GM19025 (cell line): ENCODE measurements at regions not wholly inside any gene's neighbourhood (a gene's known extent, or its start where the extent isn't known, plus 50 kb on each side); places are given as distances from the start of the nearest gene placed in this dataset.
"Not testable (repeated sequence)": the region's sequence is repeated elsewhere in the genome, so short reads cannot be mapped to it uniquely, and the experiment has no call there.

Experiments used
- ATAC-seq: cut with Tn5 transposase; IDR thresholded peaks from one replicate; pipeline ENCODE4 v1.9.1; 2021; ENCODE audit warnings: mild to moderate bottlenecking, low read depth, moderate library complexity; ENCODE audit not compliant: unreplicated experiment

- no peak for ATAC-seq
Measured at GRCh38 chrX:13518126-13518525, 51.3 kb upstream of the EGFL6 start.

GRCh38 chrX:13515211-13515930 lies 54.0 kb upstream of the EGFL6 start:
- no peak for ATAC-seq

GRCh38 chrX:13511944-13512330 lies 57.5 kb upstream of the EGFL6 start:
- no peak for ATAC-seq

DNA sequence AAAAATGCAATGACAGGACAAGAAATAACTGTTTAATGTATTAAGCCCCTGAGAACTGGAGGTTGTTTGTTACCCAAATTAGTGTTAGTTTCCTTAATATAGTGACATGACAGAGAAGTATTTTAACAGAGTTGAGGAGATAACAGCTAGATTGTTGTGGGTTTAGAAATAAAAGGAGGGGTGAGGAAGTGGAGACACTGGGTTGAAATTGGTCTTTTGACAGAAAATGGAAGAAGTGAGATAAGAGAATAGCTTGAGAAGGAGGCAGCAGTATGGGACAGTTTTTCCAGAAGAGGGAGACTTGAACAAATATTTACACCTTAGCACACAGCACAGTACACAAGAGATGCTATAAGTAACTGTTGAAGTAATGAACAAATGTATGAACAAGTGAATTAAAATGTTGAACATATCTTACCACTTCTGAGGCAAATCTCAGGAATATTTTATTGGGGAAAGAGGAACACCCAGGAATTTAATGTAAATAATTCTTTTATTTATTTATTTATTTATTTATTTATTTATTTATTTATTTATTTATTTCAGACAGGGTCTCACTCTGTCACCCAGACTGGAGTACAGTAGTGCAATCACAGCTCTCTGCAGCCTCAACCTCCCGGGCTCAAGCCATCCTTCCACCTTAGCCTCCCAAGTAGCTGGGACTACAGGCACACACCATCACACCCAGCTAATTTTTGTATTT lies 58.0 kb upstream of the EGFL6 start:
- ATAC-seq = no peak

GRCh38 chrX:13507893-13508292 lies 61.5 kb upstream of the EGFL6 start:
- no peak for ATAC-seq

- ATAC-seq = no peak
Measured at GRCh38 chrX:13506574-13506973, 62.8 kb upstream of the EGFL6 start.

DNA sequence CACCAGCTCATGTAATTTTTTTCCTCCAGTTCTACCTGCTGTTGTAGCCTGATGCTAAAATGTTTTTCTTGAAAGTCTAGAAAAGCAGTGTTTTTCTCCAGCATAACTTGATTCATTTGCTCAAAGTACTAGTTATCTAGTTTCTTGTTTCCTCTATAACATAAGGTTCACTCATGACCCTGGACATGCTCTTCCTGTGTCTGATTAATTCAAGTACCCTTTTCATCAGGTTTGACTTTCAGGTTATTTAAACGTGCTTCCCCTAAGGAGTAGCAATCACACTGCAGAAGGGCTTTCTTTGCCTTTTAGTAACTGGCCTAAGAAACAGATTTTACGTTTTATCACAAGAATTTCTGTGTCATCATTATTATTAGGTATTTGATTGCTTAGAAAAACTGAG lies 66.8 kb upstream of the EGFL6 start:
- no peak for ATAC-seq

DNA sequence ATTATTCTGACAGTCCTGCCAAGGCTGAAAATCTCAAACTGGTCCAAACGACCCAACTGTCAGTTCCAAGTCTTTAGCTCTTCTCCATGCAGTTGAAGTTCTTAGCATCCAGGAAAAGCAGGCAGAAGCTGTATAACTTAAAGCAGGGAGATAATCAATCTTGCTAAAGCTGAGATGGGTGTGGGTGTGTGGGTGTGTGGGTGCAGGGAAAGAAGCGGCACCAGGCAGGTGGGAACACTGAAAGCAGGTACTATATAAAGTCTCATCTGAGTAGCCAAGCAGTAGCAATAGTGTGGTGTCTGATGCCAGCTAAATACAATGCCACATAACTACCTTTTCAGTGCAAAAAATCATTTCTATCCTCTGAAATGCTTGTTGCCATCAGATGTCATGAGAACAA lies 69.7 kb upstream of the EGFL6 start:
- no peak for ATAC-seq

GRCh38 chrX:13498238-13498637 lies 71.2 kb upstream of the EGFL6 start:
- no peak for ATAC-seq

GRCh38 chrX:13495232-13495631 lies 74.2 kb upstream of the EGFL6 start:
- ATAC-seq = no peak

DNA sequence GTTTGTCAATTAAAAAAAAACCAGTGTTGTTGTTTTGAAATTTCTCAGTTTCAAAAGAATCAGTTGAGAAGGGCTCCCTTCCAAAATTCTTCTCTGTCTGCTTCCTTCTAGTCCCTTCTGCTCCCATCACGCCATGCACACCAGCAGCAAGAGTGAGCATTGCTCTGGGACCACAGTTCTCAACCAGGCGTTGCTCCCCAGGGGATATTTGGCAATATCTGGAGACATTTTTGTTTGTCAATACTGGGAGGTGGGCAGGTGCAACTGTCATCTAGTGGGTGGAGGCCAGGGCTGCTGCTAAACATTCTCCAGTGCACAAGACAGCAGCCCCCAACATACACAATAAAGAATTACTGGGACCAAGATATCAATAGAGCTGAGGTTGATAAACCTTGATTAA lies 74.8 kb upstream of the EGFL6 start:
- no peak for ATAC-seq

DNA sequence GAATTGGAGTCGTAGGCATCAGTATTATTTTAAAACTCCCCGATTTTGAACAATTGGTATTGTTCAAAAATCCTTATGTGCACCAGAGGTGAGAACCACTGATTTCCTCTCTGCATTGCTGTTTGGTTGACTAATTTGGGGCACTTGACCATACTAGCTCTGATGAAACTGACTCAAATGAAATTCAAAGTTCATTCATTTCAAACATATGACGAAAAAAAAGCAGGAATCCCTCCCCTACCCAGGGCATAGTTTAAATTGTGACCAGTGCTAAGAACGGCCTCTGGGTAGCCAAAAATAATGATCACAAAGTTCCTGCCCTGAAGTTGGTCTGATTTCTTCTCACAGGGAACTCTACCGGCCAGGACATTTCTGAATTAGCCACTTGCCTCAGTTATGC lies 75.7 kb upstream of the EGFL6 start:
- no peak for ATAC-seq

GRCh38 chrX:13492286-13492685 lies 77.1 kb upstream of the EGFL6 start:
- ATAC-seq = no peak

DNA sequence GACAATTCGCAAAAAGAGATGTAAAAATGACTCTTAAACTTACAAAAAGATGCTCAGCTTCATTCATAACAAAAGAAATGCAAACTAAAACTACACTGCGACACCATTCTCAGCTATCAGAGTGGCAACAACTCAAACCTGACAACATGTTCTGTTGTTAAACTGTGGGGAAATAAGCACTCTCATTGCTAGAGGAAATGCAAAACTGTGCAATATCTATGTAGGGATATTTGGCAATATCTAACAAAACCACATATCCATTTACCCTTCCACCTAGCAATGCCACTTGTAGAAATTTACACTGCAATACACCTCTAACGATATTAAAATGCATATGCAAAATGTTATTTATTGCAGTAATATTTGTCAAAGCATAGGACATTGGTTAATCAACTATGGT lies 78.3 kb upstream of the EGFL6 start:
- ATAC-seq = no peak

DNA sequence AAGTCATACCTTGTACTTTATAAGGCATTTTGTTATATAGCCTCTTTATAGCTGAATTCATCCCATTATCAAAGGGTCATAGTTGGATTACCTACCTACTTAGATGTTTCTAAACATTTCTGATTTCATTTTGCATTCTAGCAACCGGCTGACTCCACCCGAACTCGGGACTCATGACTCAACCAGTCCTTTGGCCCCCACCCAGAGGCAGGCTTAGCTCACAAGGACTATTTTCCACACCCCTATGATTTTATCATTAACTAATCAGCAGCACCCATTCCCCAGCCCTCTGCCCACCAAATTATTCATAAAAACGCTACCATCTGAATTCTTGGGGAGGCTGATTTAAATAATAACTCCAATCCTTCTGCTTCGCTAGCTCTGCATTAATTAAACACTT lies 79.9 kb upstream of the EGFL6 start:
- no peak for ATAC-seq

DNA sequence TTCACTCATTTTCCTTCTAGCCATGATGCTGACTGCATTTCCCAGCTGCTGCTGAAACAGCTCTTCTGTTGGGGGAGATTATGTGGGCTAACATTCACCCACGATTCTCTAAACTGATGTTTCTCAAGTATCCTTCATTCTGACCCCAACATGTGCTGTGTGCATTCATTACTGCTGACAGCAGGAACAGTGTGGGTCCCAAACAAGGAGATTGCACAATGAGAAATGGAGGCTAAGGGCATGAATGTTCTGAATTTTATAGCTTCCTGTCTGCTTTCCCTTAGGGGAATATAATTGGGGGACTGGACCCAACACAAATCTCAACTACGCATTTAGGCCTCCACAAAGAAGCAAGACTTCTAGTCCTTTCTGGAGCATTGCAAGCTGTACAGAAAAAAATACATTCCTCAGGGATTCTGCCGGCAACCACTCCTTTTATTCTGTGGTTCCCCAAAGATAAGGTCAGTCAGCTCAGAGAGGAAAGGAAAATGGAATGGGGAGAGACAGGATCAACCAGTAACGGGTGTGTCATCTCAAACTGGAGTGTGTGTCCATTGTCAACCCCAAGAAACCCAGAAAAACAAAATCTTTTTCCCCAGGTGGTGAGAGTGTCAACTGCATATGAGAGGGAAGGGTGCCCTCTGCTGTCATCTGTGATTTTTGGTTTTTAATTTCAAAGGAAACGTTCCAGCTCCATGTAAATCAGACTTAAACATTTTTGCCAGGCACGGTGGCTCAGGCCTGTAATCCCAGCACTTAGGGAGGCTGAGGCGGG lies 81.5 kb upstream of the EGFL6 start:
- ATAC-seq = no peak

DNA sequence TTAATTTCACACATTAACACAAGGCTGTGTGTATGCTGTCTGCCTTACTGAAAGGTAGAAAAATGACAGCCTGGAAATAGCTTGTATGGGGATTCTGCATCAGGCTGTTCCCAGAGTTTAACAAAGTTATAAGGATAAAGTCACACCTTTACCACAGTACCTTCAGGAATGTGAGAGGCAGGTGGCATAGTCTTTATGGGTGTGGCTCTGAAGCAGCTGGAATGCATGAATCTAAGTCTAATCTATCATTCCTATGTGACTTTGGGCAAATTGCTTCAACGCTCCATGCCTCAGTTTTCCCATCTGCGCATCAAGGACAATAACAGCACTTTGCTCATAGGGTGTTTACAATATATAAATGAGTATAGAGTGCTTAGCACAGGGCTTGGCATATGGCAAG lies 84.2 kb upstream of the EGFL6 start:
- ATAC-seq = no peak

DNA sequence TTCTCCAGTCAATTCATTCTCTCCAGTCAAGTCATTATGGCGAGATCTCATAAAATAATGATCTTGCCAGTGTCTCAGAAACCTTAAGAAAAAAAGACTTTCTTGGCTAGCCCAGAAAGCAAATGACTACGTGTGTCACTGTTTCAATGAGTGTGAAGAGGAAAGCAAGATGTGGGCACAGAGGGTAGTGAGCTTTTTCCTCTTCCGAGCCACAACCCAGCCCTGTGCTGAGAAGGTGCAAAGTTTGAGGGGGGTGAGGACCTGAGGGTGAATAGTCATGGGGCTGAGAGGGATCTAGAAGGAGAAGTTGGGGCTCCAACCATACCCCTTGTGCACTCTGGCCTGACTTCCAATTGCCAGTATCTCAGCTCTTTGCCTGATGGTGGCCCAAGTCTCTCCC lies 85.6 kb upstream of the EGFL6 start:
- ATAC-seq = no peak

GRCh38 chrX:13482746-13483541 lies 86.5 kb upstream of the EGFL6 start:
- ATAC-seq = no peak

GRCh38 chrX:13480780-13481179 lies 88.6 kb upstream of the EGFL6 start:
- ATAC-seq = not testable (repeated sequence)

- no peak for ATAC-seq
Measured at GRCh38 chrX:13479452-13479813, 90.0 kb upstream of the EGFL6 start.
